H1 (cell line): ENCODE measurements at regions not wholly inside any gene's neighbourhood (a gene's known extent, or its start where the extent isn't known, plus 50 kb on each side); places are given as distances from the start of the nearest gene placed in this dataset.

Experiments used
- CTCF ChIA-PET: fragments of 300-600 bp; sonication (Branson Sonifier 250); formaldehyde crosslinking; loops from one replicate; lab custom pipeline; 2021; ENCODE audit not compliant: partially characterized antibody; lab: Charles Lee
- POLR2A ChIA-PET: fragments of 300-600 bp; sonication (Branson Sonifier 250); formaldehyde crosslinking; loops from one replicate; lab custom pipeline; 2021; ENCODE audit warnings: inconsistent platforms; ENCODE audit not compliant: partially characterized antibody; lab: Charles Lee
- DNase-seq, 2 experiments: peaks; one replicate each; pipeline versions ENCODE4 v3.0.0 to v3.0.0-alpha.2; 2010 to 2022; ENCODE audit warnings: low spot score in 2 of 2, low read depth in 1 of 2, mixed read lengths in 1 of 2
- FAIRE-seq: peaks from 2 replicates; lab custom pipeline; 2011; peaks lifted over from hg19 to GRCh38; lab: Jason Lieb, UNC
- H2AFZ ChIP-seq: 2 replicates; pipeline ENCODE4 v1.8.1; 2012; ENCODE audit warnings: low read length, inconsistent platforms
- H2AK5ac ChIP-seq: 2 replicates; pipeline ENCODE4 v1.6.1; 2013; ENCODE audit warnings: low read depth, low read length
- H2BK120ac ChIP-seq: replicated peaks from 2 replicates; pipeline ENCODE3; 2013; ENCODE audit warnings: low read depth, low read length, inconsistent platforms
- H2BK12ac ChIP-seq: 2 replicates; pipeline ENCODE4 v1.6.1; 2013; ENCODE audit warnings: low read depth, low read length
- H2BK15ac ChIP-seq: 2 replicates; pipeline ENCODE4 v1.6.1; 2013; ENCODE audit warnings: low read length
- H2BK20ac ChIP-seq: 2 replicates; pipeline ENCODE4 v1.6.1; 2013; ENCODE audit warnings: low read length
- H2BK5ac ChIP-seq: 2 replicates; pipeline ENCODE4 v1.6.1; 2013; ENCODE audit warnings: low read depth, low read length
- H3K14ac ChIP-seq: 2 replicates; pipeline ENCODE4 v1.6.1; 2013; ENCODE audit warnings: inconsistent platforms; ENCODE audit not compliant: insufficient read length
- H3K18ac ChIP-seq: 2 replicates; pipeline ENCODE4 v1.6.1; 2013; ENCODE audit warnings: low read length; ENCODE audit errors: extremely low read depth
- H3K23ac ChIP-seq: 2 replicates; pipeline ENCODE4 v1.6.1; 2013; ENCODE audit warnings: inconsistent platforms; ENCODE audit not compliant: insufficient read length
- H3K23me2 ChIP-seq: 2 replicates; pipeline ENCODE4 v1.6.1; 2013; ENCODE audit warnings: low read depth, low read length
- H3K27ac ChIP-seq: 2 replicates; pipeline ENCODE4 v1.6.1; 2011; ENCODE audit warnings: low read depth, low read length, inconsistent platforms
- H3K27me3 ChIP-seq, 4 experiments: replicated peaks in 1 of 4; 1 replicate in 1 of 4; 2 replicates in 3 of 4; pipeline versions ENCODE4 v1.6.1 to v1.8.1; 2011 to 2013; ENCODE audit warnings: low read length in 3 of 4, mild to moderate bottlenecking in 3 of 4, inconsistent platforms in 2 of 4, mixed read lengths in 2 of 4, moderate library complexity in 1 of 4; ENCODE audit not compliant: control insufficient read depth in 3 of 4, insufficient read depth in 3 of 4; ENCODE audit errors: extremely low read depth in 1 of 4
- H3K36me3 ChIP-seq, 4 experiments: 2 replicates each; pipeline versions ENCODE4 v1.6.1 to v1.8.1; 2011 to 2013; ENCODE audit warnings: mild to moderate bottlenecking in 4 of 4, low read length in 3 of 4, moderate library complexity in 2 of 4, control low read depth in 1 of 4, inconsistent platforms in 1 of 4; ENCODE audit not compliant: insufficient read depth in 4 of 4, control insufficient read depth in 2 of 4
- H3K4ac ChIP-seq: replicated peaks from 2 replicates; pipeline ENCODE3; 2013; ENCODE audit warnings: low read length, low read depth, mixed read lengths, inconsistent platforms; ENCODE audit not compliant: insufficient read length
- H3K4me1 ChIP-seq, 4 experiments: replicated peaks in 1 of 4; 1 replicate in 1 of 4; 2 replicates in 3 of 4; pipeline versions ENCODE4 v1.6.1 to v1.8.1; 2011 to 2013; ENCODE audit warnings: low read length in 3 of 4, inconsistent platforms in 2 of 4, mixed read lengths in 1 of 4; ENCODE audit not compliant: insufficient read depth in 4 of 4, control insufficient read depth in 3 of 4
- H3K4me2 ChIP-seq, 2 experiments: 2 replicates each; pipeline versions ENCODE4 v1.6.1 to v1.8.1; 2011 to 2013; ENCODE audit warnings: low read depth in 2 of 2, low read length in 2 of 2, control low read depth in 1 of 2, inconsistent platforms in 1 of 2, mild to moderate bottlenecking in 1 of 2; ENCODE audit not compliant: insufficient read depth in 1 of 2
- H3K4me3 ChIP-seq, 4 experiments: fragments of 200-600, 300-600 bp in 1 of 4; sonication (generic), shearing (Covaris generic), sonication (Bioruptor Twin) in 1 of 4; 2 replicates each; pipeline versions ENCODE4 v1.5.1 to v1.8.1; 2011 to 2016; ENCODE audit warnings: low read length in 4 of 4, low read depth in 3 of 4, control low read depth in 2 of 4, inconsistent platforms in 2 of 4, mild to moderate bottlenecking in 2 of 4, mixed read lengths in 1 of 4, moderate library complexity in 1 of 4; ENCODE audit not compliant: insufficient read depth in 2 of 4; ENCODE audit errors: extremely low read depth in 1 of 4
- H3K56ac ChIP-seq: replicated peaks from 2 replicates; pipeline ENCODE3; 2013; ENCODE audit warnings: low read depth, mild to moderate bottlenecking, mixed read lengths, low read length, inconsistent platforms; ENCODE audit not compliant: insufficient read length
- H3K79me1 ChIP-seq: 2 replicates; pipeline ENCODE4 v1.6.1; 2013; ENCODE audit warnings: low read depth, low read length, control low read depth
- H3K79me2 ChIP-seq, 2 experiments: 2 replicates each; pipeline versions ENCODE4 v1.6.1 to v1.8.1; 2012 to 2013; ENCODE audit warnings: low read length in 2 of 2, mild to moderate bottlenecking in 2 of 2, inconsistent platforms in 1 of 2; ENCODE audit not compliant: insufficient read depth in 2 of 2, control insufficient read depth in 1 of 2
- H3K9ac ChIP-seq, 4 experiments: replicated peaks in 1 of 4; 1 replicate in 1 of 4; 2 replicates in 3 of 4; pipeline versions ENCODE4 v1.6.1 to v1.8.1; 2011 to 2013; ENCODE audit warnings: low read depth in 3 of 4, low read length in 3 of 4, control low read depth in 2 of 4, mild to moderate bottlenecking in 2 of 4, moderate library complexity in 2 of 4, inconsistent platforms in 1 of 4; ENCODE audit errors: extremely low read depth in 1 of 4
- H3K9me3 ChIP-seq, 2 experiments: 2 replicates each; pipeline versions ENCODE4 v1.6.1 to v1.8.1; 2012 to 2013; ENCODE audit warnings: mild to moderate bottlenecking in 2 of 2, moderate library complexity in 2 of 2, control low read depth in 1 of 2, inconsistent platforms in 1 of 2, low read depth in 1 of 2, low read length in 1 of 2, mixed read lengths in 1 of 2; ENCODE audit not compliant: insufficient read depth in 2 of 2
- H4K20me1 ChIP-seq, 2 experiments: replicated peaks in 1 of 2; 2 replicates each; pipeline versions ENCODE3 to v1.8.1; 2011 to 2013; ENCODE audit warnings: inconsistent platforms in 2 of 2, low read length in 2 of 2, mild to moderate bottlenecking in 1 of 2; ENCODE audit not compliant: insufficient read depth in 2 of 2, control insufficient read depth in 1 of 2
- H4K5ac ChIP-seq: 2 replicates; pipeline ENCODE4 v1.6.1; 2013; ENCODE audit warnings: low read length, low read depth, mixed read lengths, inconsistent platforms; ENCODE audit not compliant: insufficient read length
- H4K8ac ChIP-seq: 2 replicates; pipeline ENCODE4 v1.8.0; 2013; ENCODE audit warnings: mild to moderate bottlenecking, moderate library complexity, low read length, inconsistent platforms; ENCODE audit not compliant: insufficient read depth; ENCODE audit errors: extremely low read depth
- H4K91ac ChIP-seq: replicated peaks from 2 replicates; pipeline ENCODE3; 2013; ENCODE audit warnings: low read length, mixed read lengths, inconsistent platforms; ENCODE audit not compliant: insufficient read length
- CEBPB ChIP-seq: IDR thresholded peaks from 2 replicates; pipeline ENCODE4 v1.6.1; 2012; ENCODE audit warnings: low read depth, low read length
- SP1 ChIP-seq: IDR thresholded peaks from 2 replicates; pipeline ENCODE4 v1.6.1; 2011; ENCODE audit warnings: low read depth, low read length
- WGBS, 2 experiments: shearing (Covaris generic) in 1 of 2; methylation state at CpG; one replicate each; pipeline versions ENCODE4 v1.1.6 to v1.1.7; 2013 to 2015; ENCODE audit warnings: low lambda C conversion rate in 2 of 2, mixed read lengths in 2 of 2, inconsistent platforms in 1 of 2, low coverage in 1 of 2, missing lambda C conversion rate in 1 of 2; ENCODE audit not compliant: insufficient replicate concordance in 2 of 2, insufficient coverage in 1 of 2, insufficient read length in 1 of 2; ENCODE audit errors: extremely low coverage in 1 of 2, missing lambda C conversion rate in 1 of 2; 5-methylcytosine and 5-hydroxymethylcytosine counted together

DNA sequence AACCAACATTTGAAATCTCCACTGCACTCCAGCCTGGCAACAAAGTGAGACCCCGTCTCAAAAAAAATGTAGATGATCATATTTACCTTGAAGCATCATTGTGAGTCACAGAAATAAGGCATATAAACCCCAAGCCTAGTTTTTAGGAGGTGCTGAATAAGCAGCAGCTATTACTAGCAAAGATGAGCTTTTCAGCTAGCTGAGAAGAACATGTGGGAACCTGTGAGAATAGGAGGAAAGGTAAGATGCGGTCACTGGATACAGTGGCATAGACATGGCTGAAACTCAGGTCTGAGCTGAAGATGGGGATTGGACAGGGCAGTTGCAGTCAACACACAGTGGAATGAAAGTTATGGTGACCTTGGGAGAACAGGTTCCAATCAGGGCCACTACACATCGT lies 284.3 kb upstream of the IRAK1BP1 start:
- Histone ChIP-seq H2BK5ac (no peak overlapping the region), H3K4ac (no peak overlapping the region), H2BK15ac (no peak overlapping the region), H2BK120ac (no peak overlapping the region), H3K23me2 (no peaks in the 10 kb centered on the region), H3K4me1 (no peaks in the 10 kb centered on the region; a peak in 1 of 7 replicates), H3K79me2 (no peaks in the 10 kb centered on the region), H2BK12ac (no peak overlapping the region), H2BK20ac (no peak overlapping the region), H3K27ac (no peak overlapping the region), H3K14ac (no peak overlapping the region), H3K36me3 (no peaks in the 10 kb centered on the region), H4K91ac (no peak overlapping the region), H3K27me3 (no peaks in the 10 kb centered on the region), H3K18ac (no peak overlapping the region), H3K4me2 (no peak overlapping the region), H3K9me3 (no peaks in the 10 kb centered on the region), H3K23ac (no peak overlapping the region), H2AK5ac (no peak overlapping the region), H3K4me3 (no peak overlapping the region), H4K5ac (no peak overlapping the region), H4K20me1 (no peaks in the 10 kb centered on the region), H3K9ac (no peak overlapping the region), H2AFZ (no peak overlapping the region), H3K79me1 (no peaks in the 10 kb centered on the region), H3K56ac (no peak overlapping the region), H4K8ac (no peak overlapping the region)
- POLR2A ChIA-PET, result no interaction called here
- no peak for TF ChIP-seq CEBPB
- no peak for TF ChIP-seq SP1
- DNase-seq, result no peak
- FAIRE-seq, result no peak
- WGBS, 2 experiments, result 95% methylated on average over 3 of the region's 3 CpGs; no CpG with 5 or more reads in 1 of the 2 experiments
- CTCF ChIA-PET, result no interaction called here
